Right lobe of liver (tissue), 4 donors: ENCODE measurements at regions not wholly inside any gene's neighbourhood (a gene's known extent, or its start where the extent isn't known, plus 50 kb on each side); places are given as distances from the start of the nearest gene placed in this dataset.

Source experiments
- CTCF ChIP-seq, 4 donors: fragments of 200-600 bp in 3 of 4; fragments of 450-650 bp in 1 of 4; IDR thresholded peaks; one replicate each; pipeline versions ENCODE4 v1.5.1 to v1.8.0; 2016 to 2022; ENCODE audit warnings: antibody characterized with exemption in 4 of 4, mild to moderate bottlenecking in 2 of 4
- POLR2A ChIP-seq: fragments of 450-650 bp; IDR thresholded peaks from one replicate; pipeline ENCODE4 v1.6.1; 2017; ENCODE audit warnings: antibody characterized with exemption, mild to moderate bottlenecking
- donor health status: DM: no; HTN: no; CAD: no.
- donor health status: DM: no; HTN: no; CAD: no.
- donor health status: DM: no; HTN: yes; CAD: no.

GRCh38 chr10:112884179-112884504 is 65.9 kb upstream of the TCF7L2 start:
- TF ChIP-seq CTCF (IDR thresholded peaks at IDR 0.05) (no peak), POLR2A (no peak)
